GM19395 (cell line): ENCODE measurements at regions not wholly inside any gene's neighbourhood (a gene's known extent, or its start where the extent isn't known, plus 50 kb on each side); places are given as distances from the start of the nearest gene placed in this dataset.
"Not testable (repeated sequence)": the region's sequence is repeated elsewhere in the genome, so short reads cannot be mapped to it uniquely, and the experiment has no call there.

Experiments
- ATAC-seq: cut with Tn5 transposase; IDR thresholded peaks from one replicate; pipeline ENCODE4 v1.9.1; 2021; ENCODE audit warnings: mild to moderate bottlenecking, moderate library complexity; ENCODE audit not compliant: unreplicated experiment

DNA sequence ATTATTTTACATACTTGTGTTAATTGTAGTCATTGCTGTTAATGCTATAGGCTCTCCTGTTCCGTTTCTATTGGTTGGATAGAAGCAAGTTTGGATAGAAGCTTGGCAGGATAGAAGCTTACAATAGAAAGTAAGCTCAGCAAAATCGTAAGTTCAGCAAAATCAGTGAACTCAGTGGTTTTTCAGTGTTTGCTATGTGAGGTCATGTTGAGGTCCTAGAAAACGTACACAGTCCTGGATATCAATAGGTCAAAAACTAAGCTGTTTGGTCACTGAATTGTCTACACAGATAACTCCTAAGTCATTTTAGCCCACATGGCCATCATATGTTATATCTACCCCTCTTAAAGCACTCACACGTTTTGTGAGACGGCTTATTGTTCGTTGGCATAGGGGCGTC is 299.4 kb downstream of the MAN2A1 start:
- no peak for ATAC-seq

GRCh38 chr5:109989994-109990722 is 300.4 kb downstream of the MAN2A1 start:
- ATAC-seq: no peak

DNA sequence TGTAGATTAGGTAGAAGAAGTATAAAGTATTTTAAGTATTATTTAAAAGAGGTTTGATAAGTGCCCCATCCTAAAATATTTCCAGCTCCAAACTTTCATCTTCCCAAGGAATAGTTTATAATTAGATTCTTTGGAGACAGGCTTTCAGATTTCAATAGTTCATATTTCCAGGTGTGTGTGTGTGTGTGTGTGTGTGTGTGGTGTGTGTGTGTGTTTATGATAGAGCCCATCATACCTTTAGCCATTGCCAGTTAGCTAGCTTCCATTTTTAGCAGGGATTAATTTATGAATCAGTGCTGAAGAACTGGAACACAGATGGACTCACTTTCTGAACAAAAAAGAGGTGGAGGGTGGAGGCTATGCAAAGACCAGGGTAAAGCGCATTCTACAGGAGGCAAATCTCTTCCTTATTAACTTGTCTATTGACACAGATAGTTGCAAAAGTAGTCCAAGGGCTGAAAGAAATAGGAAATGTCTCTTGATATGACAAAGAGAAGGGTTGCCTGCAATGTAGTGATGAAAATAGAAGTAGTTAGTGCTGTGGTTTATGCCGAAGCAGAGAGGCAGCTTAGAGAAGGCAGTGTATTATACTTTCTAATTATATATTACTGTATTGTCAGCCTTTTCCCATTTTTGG is 301.1 kb downstream of the MAN2A1 start:
- no peak for ATAC-seq

GRCh38 chr5:109992264-109992915 is 302.7 kb downstream of the MAN2A1 start:
- no peak for ATAC-seq

DNA sequence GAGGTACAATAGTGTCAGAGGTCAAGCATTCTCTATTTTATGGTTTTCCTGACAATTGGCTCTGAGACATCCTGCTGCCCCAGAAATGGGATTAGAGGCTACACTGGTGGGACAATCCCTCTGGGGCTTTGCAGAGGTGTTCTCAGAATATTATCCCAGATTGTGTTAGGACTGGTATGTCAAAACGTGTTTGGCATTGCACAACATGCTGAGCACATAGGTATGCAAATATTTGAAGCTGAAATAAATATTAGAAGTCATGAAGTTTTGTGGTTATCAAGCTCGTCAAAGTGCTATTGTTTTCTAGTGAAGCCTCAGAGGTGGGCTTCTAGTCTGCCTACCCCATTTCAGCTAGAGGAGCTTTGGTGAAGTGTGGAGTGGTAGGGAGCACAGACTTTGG is 304.4 kb downstream of the MAN2A1 start:
- ATAC-seq: no peak

GRCh38 chr5:109996246-109996645 is 306.5 kb downstream of the MAN2A1 start:
- no peak for ATAC-seq

DNA sequence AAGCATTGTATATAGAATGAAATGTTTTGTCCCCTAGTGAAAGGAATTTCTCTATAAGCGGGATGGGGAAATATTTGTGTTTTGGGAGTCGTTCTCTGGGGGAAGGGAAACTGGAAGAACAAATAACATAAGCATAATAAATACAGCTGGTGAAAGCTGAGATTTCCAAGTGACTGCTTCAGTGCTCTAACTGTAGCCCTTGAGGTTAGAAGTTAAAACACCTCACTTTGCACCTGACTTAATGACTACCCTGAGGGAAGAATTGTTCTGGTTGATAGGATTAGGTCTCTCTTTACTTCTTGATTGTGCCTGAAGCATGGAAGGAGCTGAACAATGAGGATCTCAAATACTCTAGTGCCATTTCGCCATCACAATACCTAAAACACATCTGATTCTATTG is 307.4 kb downstream of the MAN2A1 start:
- no peak for ATAC-seq

DNA sequence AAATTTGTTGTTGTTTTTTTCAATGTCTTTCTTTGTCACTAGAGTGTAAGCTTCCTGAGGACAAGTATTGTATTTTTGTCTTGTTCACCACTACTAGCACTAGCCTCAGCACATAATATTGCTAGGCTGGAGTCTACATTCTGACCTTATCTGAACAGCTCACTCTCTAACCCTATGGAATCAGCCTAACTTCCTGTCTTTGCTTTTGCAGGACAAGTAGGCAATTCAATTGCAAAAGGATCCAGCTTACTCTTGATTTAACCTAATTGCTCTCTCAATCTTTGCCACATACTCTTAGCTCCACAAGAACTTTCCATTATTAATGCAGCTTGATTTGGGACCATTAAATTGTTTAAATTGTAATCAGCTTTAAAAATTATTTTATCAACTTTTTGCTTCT is 308.5 kb downstream of the MAN2A1 start:
- no peak for ATAC-seq

- no peak for ATAC-seq
These were observed 309.0 kb downstream of the MAN2A1 start for GRCh38 chr5:109998726-109999125.

DNA sequence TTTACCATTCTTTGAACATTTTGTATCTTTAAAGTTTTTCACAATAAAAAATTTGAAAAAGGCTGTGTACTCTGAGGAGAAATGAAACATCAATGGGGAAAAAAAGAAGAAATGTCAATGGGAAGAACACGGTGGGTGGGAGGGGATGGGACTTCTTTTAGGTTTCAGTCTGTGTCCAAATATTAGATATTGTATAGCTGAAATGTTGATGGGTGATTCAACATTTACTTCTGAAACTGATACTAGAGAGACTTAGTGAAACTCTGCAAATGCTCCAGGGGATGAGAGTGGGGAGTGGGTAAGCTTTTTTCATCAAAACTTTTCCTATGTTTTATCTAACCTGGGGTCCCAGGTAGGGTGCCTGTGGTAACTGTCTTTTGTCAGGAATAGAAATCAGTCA is 311.9 kb downstream of the MAN2A1 start:
- no peak for ATAC-seq

DNA sequence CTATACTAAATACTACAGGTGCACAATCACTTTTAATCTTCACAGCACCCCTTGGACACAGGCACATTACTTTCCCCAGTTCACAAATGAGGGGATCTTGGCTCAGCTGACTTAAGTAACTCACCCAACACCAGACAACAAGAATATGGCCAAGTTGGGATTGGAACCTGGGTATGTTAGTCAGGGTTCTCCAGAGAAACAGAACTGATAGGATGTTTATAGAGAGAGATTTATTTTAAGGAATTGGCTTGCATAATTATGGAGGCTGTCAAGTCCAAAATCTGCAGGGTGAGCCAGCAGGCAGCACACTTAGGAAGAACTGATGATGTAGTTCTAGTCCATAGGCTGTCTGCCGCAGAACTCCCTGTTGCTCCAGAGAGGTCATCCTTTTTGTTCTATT is 312.9 kb downstream of the MAN2A1 start:
- no peak for ATAC-seq

- not testable (repeated sequence) for ATAC-seq
These were observed 316.3 kb downstream of the MAN2A1 start for GRCh38 chr5:110005907-110006562.

- no peak for ATAC-seq
These were observed 317.4 kb downstream of the MAN2A1 start for GRCh38 chr5:110007101-110007500.

DNA sequence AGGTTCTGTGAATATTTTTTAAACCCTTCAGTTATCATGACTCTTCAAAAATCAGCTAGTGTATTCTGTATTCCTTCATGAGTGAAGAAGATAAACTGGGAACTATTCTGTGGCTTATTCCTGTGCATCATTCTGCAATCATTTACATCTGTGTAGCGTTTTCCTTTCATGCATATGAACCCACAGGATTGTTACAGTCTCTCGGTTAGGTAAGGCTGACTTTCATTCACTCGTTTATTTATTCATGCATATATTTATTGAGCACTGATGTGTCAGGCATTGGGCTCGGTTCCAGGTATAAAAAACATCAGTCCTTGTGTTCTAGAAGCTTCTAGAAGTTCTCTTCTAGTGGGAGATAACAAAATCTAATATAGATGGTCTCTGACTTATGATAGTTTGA is 318.4 kb downstream of the MAN2A1 start:
- no peak for ATAC-seq

GRCh38 chr5:110012145-110012544 is 322.4 kb downstream of the MAN2A1 start:
- no peak for ATAC-seq

DNA sequence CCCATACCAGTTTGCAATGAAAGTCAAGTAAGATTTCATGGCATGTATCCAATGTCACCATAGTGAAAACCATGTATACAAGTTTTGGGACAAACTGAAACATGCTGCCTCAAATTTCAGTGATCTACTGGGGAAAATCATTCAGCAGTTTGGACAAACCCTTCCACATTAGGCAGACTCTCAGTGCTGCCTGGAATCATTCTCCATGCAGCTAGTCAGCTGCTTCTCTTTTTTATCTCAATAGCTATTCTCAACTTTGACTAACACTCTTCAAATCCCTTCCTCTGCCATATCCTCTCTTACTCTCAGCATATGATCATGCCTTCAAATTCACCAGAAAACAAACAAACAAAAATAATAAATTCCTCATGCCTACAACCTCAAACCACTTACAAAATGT is 323.3 kb downstream of the MAN2A1 start:
- no peak for ATAC-seq

DNA sequence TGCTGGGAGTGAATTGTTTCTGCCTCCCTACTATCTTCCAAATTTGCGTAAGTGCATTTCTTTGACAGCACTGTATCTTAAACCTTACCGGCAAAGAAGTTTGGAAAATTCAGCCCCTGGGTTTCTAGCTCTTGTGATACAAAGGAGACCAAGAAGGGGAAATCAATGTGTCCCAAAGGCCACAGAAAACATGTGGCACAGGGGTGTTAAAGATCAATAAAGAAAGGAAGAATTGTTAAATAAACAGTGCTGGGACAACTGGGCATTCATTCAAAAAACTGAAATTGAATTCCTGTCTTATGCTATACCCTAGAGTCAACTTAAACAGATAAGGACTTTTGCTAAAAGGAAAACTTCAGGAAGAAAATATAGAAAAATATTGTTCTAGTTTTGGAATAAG is 328.1 kb downstream of the MAN2A1 start:
- no peak for ATAC-seq

DNA sequence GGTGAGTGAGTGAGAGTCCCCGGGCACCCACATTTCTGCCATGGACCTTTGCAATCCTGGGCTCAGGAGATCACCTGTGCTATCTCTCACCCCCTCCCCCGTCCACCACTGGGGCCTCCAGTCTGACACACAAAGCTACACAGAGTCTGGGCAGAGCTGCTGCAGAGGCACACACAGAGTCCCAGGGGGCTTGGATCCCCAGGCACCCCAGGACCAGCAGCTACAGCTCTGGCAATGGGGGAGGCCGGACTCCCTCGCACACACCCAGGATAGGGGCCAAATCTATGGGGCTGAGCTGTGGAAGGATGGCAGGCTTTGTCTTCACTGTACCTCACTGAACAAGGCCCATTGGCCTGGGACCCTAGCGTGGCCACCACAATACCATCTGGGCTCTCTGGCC is 328.8 kb downstream of the MAN2A1 start:
- ATAC-seq: no peak

GRCh38 chr5:110019119-110019518 is 329.4 kb downstream of the MAN2A1 start:
- ATAC-seq: no peak

GRCh38 chr5:110019780-110020179 is 330.1 kb downstream of the MAN2A1 start:
- no peak for ATAC-seq

DNA sequence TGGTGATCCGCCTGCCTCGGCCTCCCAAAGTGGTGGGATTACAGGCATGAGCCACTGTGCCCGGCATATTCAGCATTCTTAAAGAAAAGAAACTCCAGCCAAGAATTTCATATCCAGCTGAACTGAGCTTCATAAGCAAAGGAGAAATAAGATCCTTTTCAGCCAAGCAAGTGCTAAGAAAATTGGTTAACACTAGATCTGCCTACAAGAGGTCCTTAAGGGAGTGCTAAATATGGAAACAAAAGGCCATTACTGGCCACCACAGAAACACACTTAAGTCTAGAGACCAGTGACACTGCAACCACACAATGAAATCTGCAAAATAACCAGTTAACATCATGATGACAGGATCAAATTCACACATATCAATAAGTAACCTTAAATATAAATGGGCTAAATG is 331.5 kb downstream of the MAN2A1 start:
- no peak for ATAC-seq

DNA sequence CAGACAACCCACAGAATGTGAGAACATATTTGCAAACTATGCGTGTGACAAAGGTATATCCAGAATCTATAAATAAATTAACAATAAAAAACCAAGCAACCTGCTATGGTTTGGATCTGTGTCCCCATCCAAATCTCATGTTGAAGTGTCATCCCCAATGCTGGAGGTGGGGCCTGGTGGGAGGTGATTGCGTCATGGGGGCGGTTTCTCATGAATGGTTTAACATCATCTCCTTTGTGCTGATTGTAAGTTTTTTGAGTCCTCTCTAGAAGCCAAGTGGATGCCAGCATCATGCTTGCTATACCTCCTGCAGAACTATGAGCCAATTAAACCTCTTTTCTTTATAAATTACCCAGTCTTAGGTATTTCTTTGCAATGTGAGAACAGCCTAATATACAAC is 335.4 kb downstream of the MAN2A1 start:
- no peak for ATAC-seq
